HG03097 (cell line): ENCODE measurements at regions not wholly inside any gene's neighbourhood (a gene's known extent, or its start where the extent isn't known, plus 50 kb on each side); places are given as distances from the start of the nearest gene placed in this dataset.
"Not testable (repeated sequence)": the region's sequence is repeated elsewhere in the genome, so short reads cannot be mapped to it uniquely, and the experiment has no call there.

Experiments used
- ATAC-seq: cut with Tn5 transposase; IDR thresholded peaks from one replicate; pipeline ENCODE4 v1.9.1; 2021; ENCODE audit not compliant: unreplicated experiment, low FRiP score

DNA sequence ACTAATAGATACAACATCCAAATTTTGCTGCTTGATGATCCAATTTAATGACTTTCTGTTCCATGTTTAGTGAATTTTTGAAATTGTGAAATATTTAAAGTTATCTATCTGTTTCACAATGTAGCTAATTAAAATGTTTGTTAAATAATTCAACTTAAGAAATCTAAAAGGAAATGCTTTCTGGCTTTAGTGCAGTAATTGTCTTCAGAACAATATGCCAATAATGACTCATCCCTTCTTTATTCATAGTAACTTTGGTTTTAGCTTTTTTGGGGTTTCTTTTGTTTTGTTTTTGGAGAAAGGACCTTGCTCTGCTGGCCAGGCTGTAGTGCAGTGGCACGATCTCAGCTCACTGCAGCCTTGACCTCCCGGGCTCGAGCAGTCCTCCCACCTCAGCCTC, 479.2 kb upstream of the RGS6 start:
- ATAC-seq = no peak

DNA sequence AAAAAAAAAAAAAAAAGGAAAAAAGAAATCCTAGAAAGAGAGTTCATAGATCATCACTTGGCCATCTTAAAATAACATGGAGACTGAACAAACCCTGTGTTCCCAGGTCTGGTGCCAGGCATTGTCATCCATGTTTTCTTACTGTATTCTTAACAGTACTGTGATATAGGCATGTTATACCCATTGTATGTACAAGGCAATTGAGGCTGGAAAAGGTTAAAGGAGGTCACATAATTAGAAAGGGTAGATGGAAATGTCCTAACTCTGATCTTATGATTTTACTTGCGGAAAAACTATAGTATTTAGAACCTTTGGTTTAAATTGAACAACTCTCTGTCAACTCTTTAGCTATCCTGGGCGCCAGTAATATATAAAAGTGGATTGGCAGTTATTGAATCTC, 478.2 kb upstream of the RGS6 start:
- no peak for ATAC-seq

DNA sequence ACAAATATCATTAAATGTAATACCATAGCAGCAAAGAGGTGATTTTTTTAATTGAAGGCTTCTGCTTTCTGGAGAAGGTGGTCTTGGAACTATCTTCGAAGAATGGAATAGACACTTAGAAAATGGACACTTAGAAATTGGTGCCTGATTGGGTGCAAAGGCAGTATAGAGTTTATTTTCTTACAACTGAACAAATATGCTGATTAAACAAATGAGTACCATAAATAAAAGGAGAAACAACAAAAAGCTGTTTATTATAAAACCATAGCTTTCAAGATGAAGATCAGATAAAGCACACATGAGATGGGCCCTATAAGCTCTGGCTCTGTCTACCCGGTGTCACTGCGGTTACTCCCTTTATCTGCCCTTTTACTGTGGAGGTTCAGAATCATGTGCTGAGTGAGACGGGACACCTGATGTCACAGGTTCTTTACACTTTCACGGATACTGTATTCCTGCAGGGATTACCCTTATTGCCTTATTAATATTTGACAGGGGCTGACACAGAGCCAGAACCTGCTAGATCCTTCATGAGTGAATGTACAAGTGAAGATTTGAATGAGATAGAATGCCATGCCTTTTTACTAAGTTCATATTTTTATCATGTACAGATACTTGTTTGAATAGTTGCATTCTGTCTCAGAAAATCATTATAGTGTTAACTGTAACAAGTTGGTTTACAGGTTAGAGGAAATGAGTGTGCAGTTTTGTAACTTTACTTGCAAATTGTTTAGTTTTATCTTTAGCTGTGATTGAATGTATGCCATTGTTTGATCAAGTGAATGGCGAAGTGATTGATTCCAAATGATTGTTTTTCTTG, 477.5 kb upstream of the RGS6 start:
- ATAC-seq = no peak

DNA sequence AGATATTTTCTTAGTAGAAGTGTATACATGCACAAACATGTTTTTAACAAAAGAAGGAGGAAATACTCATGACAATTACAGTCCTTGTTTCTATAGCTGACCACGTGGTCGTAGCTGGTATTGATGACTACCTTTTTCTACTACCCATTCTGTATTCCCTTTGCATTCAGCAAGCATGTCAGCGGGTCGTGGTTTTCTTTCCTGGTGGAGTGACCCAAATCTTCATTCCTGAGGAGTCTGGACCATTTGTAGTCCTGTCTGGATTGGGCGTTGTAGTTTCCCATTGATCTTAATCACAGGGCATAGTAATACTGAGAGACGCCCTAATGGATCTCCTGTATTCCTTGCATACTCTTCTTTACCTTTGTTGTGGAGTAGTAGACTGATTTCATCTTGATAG, 472.1 kb upstream of the RGS6 start:
- no peak for ATAC-seq

DNA sequence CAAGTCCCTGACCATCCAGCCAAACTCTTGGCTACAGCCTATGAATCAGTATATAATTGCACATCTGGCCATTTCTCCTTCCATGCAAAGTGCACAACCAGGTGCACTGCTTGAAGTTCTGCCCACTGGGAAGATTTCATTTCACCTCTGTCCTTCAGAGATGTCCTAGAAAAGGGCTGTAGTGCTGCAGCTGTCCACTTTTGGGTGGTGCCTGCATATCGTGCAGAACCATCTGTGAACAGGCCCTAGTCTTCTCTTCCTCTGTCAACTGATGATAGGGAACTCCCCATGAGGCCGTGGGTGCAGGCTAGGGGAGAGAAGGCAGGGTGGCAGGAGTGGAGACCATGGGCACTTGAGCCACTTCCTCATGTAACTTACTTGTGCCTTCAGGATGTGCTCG, 470.6 kb upstream of the RGS6 start:
- ATAC-seq = not testable (repeated sequence)

DNA sequence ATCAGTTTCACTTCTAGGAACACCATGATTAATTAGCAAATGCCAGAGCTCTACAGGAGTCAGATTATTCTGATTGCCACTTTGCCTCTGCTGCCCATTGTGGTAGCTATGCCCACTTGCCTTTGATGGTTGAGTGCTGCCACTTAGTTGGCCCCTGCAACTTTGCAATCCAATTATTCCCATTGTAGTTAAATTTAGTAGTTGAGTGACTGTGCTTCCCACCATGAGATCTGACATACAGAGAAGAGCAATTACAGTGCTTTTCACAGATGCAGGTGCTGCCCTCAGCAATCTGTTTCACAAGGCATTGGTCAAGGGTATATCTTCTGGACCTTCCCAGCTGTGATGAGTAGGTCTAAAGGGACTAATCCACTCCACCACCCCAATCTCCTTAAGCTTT, 468.4 kb upstream of the RGS6 start:
- no peak for ATAC-seq

DNA sequence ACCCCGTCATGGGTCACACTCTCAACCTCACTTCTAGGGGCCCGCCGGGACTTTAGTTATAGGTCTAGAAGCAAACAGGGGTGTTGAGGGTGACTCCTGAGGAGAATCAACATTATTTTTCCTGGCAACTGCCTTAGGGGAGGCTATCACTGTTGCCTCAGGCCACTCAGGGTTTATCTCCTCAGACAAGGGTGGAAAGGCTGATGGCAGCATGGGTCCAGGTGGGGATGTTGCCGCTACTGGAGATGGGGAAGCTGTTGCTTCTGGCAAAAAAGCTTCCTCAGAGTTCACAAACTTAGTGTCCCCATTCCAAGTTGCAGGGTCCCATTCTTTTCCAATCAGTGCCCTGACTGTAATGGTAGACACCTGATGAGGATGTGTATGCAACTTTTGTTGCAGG, 467.4 kb upstream of the RGS6 start:
- no peak for ATAC-seq

DNA sequence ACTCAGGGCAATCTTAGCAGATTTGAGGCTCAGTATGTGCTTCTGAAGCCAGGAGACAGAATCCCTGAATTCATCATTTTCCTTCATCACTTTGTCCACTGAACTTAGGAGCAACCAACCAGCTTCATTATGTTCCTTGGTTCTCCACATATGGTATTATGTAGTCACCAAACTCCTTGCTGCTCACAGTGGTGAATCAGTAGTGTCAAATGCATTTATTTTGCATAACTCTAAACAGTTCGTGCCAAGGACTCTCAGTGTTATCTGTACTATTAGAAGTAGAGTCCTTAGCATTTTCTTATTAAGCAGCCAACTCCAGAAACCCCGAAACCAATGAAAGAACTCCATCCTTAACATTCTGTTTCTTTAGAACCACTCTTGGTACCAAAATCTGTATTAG, 466.9 kb upstream of the RGS6 start:
- ATAC-seq = no peak

DNA sequence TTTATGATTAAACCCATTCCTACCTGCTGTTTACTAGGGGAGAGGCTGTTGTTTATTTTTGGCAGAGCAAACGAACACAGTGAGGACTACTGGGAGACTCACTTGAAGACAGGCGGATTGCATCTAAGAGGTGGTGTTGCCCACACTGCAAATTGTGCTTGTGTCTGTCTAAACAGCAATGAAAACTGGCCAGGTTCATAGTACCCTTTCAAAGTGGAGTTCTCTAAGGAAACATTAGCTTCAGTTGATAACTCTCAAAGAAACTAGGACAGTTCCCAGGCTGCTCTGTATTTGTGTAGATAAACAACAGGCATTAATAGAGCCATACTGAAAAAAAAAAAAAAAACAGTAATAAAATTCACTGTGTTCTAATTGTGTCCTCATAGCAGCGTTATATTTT, 466.0 kb upstream of the RGS6 start:
- ATAC-seq = no peak

DNA sequence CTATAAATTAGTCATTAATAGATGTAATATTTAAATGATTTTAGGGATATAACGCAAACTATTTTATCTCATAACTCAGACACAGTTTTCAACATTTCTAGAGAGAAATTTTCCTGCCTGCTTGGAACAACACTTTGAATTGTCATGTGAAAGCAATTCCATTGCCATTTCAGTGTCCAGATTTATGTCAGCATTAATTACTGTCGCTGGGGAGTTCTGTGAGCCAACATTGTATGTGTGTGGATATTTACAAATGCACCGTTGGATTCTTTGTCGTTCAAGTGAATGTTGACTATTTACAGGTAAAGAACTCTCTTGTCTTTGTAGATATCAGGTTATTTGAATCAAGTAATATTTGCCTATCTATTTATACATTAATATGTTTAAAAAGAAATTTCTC, 465.3 kb upstream of the RGS6 start:
- ATAC-seq = no peak

DNA sequence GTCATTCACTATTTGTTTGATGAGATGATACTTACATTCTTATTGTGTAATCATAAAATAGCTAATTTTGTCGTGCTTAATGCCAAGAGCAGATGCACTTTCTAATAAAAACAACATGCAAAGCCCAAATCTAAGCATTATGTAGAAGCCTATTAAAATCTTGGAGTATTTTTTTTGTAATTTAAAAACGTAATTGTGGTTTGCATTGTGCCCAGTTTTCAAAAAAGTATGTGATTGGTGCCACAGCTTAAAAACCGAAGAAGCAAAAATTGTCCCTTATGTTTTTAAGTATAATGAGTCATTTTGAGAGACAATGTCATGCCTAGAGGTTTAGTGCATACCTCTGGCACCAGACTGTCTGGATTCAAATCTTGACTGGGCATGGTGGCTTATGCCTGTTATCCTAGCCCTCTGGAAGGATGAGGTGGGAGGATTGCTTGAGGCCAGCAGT, 464.8 kb upstream of the RGS6 start:
- no peak for ATAC-seq

DNA sequence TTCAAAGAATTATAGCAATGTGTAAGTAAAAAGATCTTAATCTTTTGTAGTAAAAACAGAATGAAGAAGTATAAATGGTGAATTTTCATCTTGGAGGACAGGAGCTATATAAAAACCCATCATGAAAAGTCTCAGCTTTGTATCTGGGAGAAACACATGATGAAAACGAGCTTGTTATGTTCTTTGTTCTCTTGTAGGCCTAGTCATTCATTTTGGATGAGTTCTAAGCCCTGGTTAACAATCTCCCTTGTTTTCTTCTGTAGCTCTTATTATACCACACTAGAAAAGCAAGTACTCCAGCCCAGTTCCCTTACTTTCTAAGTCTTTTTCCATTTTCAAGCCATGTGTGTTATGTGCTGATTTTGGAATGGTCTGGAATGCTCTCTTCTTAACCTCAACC, 463.5 kb upstream of the RGS6 start:
- no peak for ATAC-seq

DNA sequence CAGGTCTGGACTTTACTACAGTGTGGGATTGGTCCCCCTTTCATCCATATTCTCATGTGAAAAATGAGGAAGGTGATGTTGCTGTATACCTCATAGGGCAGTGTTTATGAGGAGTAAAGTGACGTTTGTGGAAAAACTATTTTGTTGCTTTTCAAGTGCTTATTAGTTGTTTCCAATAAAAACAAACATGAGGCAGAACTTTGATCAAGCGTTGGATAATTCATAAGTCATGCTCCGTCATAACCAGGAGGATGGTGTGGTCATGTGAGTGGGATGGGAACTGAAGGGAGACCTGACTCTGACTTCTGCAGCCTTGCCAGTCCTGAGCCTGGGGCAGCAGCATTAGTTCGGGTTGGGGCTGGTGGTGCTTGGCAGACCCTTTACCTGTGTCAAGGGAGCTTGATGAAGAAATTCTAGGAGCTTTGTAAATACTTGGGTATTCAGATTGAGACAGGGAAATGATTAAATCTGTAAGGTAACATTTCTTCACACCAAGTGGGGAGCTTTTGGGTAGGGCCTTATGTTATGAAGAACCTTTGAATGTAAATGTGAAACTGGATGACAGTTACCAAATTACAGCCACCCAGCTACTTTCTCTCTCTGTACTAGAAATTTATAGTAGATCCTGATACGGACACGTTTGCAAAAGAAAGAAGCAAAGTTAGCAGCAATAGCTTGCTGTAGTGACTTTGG, 462.4 kb upstream of the RGS6 start:
- no peak for ATAC-seq

DNA sequence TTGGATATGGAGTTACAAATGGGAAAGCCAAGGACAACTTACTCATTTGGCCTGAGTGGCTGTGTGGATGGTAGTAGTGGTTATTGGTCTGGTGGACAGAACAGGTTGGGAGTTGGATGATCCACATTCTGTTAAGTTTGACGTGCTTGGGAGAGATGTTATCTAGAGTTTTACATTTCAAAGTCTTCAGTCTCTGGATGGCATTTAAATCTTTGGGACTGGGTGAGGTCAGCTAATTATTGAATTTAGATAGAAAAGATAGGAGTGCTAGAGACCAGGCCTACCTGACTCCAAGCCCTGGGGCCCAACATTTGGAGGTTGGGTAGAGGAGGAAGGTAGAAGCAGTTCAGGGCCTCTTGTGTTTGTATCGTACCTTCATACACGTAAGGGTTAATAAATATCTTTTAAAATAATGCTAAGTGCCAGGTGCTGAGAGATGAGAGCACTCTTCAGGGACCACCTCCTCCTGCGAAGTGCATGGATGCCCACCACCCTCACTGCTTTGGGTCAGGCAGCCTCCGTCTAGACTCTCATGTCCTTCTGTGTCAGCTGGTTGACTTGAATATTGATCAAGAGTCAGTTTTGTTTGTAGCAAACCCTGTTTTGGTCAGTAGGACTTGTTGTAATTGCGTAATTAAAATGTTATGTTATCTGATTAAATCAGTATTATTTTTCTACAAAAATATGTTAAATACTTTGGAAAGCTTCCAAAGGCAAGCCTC, 460.4 kb upstream of the RGS6 start:
- no peak for ATAC-seq

DNA sequence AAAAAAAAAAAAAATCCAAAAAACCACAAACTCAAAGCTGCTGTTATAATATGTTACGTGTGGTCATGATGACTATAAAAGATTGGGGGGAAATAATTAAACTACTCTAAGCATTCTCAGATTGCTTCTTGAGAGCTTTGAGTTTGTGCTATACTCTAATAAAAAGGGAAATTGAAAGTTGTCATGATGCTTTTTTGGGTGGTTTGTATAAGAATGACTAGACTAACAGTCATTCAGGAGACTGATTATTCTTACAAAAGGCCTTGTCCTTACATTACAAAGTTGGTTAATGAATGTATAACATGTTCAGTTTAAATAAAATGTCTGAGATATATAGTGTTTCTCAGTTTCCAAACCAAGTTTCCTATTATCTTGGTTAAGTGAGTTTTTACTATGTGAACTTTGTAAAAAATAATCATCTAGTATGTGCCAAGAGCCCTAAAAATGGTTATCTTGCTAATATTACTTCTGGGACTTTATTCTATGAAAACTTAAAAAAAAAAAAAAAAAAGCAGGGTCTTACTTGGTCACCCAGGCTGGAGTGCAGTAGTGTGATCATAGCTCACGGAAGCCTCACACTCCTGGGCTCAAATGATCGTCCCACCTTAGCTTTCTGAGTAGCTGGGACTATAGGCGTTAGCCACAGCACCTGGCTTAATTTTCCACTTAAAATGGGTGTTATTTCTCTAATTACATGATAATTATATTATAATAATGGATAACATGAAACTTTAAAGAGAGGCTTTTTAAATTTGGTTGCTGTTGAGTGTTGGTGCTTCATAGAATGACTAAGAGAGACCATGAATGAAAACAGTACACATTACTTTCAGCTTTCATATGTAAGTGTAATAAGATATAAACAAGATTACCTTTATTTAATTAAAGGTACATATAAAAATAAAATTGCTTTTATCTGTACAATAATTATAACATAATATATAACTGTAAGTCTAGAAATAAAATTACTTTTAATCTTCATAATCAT, 459.6 kb upstream of the RGS6 start:
- ATAC-seq = peak; percentile 57

DNA sequence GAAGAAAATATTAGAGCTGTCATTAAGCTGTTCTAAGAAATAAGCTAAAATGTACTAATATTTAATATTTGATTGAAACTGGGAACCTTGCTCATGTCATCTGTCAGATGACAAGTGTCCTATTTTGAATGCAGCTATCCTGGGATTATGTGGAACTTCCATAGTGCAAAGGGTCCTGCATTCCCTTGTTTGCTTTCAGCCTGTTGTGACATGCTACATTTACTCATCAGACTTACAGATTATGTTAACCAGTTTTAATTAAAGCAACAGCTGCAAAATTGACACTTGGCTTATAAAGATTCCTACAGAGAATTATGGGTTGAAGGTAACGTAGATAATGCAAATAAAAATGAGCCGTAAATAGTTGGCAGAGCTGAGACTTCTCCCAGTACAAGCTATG, 458.4 kb upstream of the RGS6 start:
- no peak for ATAC-seq

DNA sequence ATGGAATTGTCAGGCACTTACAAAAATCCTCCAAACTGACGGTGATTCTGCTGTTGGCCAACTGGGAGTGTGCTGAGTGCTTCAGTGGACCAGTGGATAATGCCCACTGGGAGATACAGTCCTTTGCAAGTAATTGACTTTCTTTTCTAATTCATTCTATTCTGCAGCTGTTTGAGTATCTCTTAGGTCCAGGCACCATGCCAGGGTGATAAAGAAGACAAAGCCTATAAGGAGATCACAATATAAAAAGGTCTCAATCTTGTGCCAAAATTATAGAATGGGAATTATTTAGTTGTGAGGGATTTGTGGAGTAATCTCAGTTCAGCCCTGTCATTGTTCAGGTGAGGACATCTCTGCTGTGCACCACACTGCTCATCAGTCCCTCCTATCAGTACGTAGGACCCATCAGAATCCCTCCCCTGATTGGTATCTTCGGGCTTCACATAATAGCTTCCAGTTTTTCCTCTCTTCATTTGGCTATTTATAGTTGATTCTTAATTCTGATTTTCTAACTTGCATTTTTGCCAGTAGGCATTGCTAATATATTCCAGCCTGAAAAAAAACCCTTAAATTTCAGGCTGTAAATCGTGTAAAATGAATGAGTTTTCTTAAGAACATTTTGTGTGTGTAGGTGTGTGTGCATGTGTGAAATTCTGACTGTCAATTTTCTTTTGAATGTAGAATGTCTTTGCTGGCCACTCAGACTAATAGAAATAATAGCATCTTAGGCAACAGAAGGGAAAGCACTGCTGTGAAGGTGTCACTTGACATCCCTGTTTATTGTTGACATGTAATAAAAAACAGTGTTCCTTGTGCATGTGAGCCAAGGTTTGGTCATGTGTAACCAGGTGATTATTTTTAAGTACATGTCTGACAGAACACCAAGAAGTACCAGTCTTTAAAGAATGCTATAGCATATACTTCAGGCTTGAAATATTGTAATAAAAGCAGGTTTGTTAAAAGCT, 457.6 kb upstream of the RGS6 start:
- ATAC-seq = no peak

DNA sequence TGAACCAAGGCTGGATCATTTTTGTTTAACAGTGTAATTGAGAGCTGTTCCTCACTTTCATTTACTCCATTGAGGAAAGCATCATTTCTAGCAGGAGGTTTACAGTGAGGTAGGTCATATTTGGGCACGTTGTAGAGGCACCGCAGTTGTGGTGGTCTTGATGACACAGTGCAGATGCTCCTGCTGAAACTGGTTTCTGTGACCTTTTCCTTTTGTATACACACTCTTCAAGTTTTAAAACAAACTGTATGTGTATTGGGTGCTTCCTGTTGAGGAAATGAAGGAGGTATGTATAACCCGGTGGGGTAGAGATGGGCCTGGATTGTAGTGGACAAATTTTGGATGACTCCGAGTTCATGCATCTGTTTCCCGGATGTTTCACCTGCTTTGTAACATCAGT, 456.3 kb upstream of the RGS6 start:
- no peak for ATAC-seq

DNA sequence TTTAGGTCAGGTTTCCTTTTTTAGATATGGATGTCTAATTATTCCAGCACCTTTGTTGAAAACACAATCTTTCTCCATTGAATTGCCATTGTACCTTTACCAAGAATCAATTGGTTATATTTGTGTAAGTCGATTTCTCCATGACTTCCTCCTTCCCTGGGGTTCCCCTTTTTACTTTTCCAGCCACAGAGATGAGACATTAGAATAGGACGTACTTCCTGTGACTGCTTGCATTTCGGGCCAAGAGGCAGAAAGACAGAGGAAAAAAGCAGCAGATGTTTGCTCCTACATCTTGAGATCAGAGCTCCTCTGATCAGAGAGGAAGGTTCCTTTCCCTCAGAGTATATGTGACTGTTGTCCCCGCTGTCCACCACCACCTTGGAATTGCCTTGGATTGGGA, 453.7 kb upstream of the RGS6 start:
- no peak for ATAC-seq
